ENCODE measurements at regions not wholly inside any gene's neighbourhood (a gene's known extent, or its start where the extent isn't known, plus 50 kb on each side); places are given as distances from the start of the nearest gene placed in this dataset.

- DNase-seq (ENCODE audit: low read depth in 2 of 2, low spot score in 1 of 2), result no peak
These were observed 295.1 kb downstream of the SHOX2 start for GRCh38 chr3:157810924-157811718.

- DNase-seq (ENCODE audit: low read depth in 2 of 2, low spot score in 1 of 2), result no peak
These were observed 298.9 kb downstream of the SHOX2 start for GRCh38 chr3:157807280-157807679.

- no peak for DNase-seq (ENCODE audit: low read depth in 2 of 2, low spot score in 1 of 2)
These were observed 300.7 kb downstream of the SHOX2 start for GRCh38 chr3:157805538-157805937.

- no peak for DNase-seq (ENCODE audit: low read depth in 2 of 2, low spot score in 1 of 2)
These were observed 291.6 kb upstream of the VEPH1 start for GRCh38 chr3:157794771-157795170.

GRCh38 chr3:157793745-157794144 is 290.5 kb upstream of the VEPH1 start:
- no peak for DNase-seq (ENCODE audit: low read depth in 2 of 2, low spot score in 1 of 2)

- DNase-seq (ENCODE audit: low read depth in 2 of 2, low spot score in 1 of 2), result no peak
These were observed 285.9 kb upstream of the VEPH1 start for GRCh38 chr3:157789162-157789561.

- DNase-seq (ENCODE audit: low read depth in 2 of 2, low spot score in 1 of 2), result no peak
These were observed 283.4 kb upstream of the VEPH1 start for GRCh38 chr3:157786618-157787017.

GRCh38 chr3:157786211-157786610 is 283.0 kb upstream of the VEPH1 start:
- no peak for DNase-seq (ENCODE audit: low read depth in 2 of 2, low spot score in 1 of 2)

GRCh38 chr3:157785102-157785826 is 282.0 kb upstream of the VEPH1 start:
- DNase-seq (ENCODE audit: low read depth in 2 of 2, low spot score in 1 of 2), result no peak

GRCh38 chr3:157782236-157782635 is 279.0 kb upstream of the VEPH1 start:
- DNase-seq (ENCODE audit: low read depth in 2 of 2, low spot score in 1 of 2), result no peak

GRCh38 chr3:157776861-157777260 is 273.6 kb upstream of the VEPH1 start:
- DNase-seq (ENCODE audit: low read depth in 2 of 2, low spot score in 1 of 2), result no peak

- DNase-seq (ENCODE audit: low read depth in 2 of 2, low spot score in 1 of 2), result no peak
These were observed 272.2 kb upstream of the VEPH1 start for GRCh38 chr3:157775446-157775845.

GRCh38 chr3:157769378-157769777 is 266.2 kb upstream of the VEPH1 start:
- DNase-seq (ENCODE audit: low read depth in 2 of 2, low spot score in 1 of 2), result no peak

GRCh38 chr3:157767607-157768006 is 264.4 kb upstream of the VEPH1 start:
- no peak for DNase-seq (ENCODE audit: low read depth in 2 of 2, low spot score in 1 of 2)

- DNase-seq (ENCODE audit: low read depth in 2 of 2, low spot score in 1 of 2), result no peak
These were observed 260.4 kb upstream of the VEPH1 start for GRCh38 chr3:157763644-157764043.

- DNase-seq (ENCODE audit: low read depth in 2 of 2, low spot score in 1 of 2), result no peak
These were observed 256.1 kb upstream of the VEPH1 start for GRCh38 chr3:157759311-157759710.

GRCh38 chr3:157755233-157755632 is 252.0 kb upstream of the VEPH1 start:
- DNase-seq (ENCODE audit: low read depth in 2 of 2, low spot score in 1 of 2), result no peak

GRCh38 chr3:157754451-157754850 is 251.2 kb upstream of the VEPH1 start:
- no peak for DNase-seq (ENCODE audit: low read depth in 2 of 2, low spot score in 1 of 2)

- DNase-seq (ENCODE audit: low read depth in 2 of 2, low spot score in 1 of 2), result no peak
These were observed 250.5 kb upstream of the VEPH1 start for GRCh38 chr3:157753787-157754136.

- no peak for DNase-seq (ENCODE audit: low read depth in 2 of 2, low spot score in 1 of 2)
These were observed 250.0 kb upstream of the VEPH1 start for GRCh38 chr3:157752956-157753786.

GRCh38 chr3:157752554-157752953 is 249.3 kb upstream of the VEPH1 start:
- no peak for DNase-seq (ENCODE audit: low read depth in 2 of 2, low spot score in 1 of 2)

GRCh38 chr3:157751386-157751785 is 248.2 kb upstream of the VEPH1 start:
- no peak for DNase-seq (ENCODE audit: low read depth in 2 of 2, low spot score in 1 of 2)

Data from stimulated activated CD8-positive, alpha-beta memory T cell treated with anti-CD3 and anti-CD28 coated beads, Interleukin-4, amount 100 ng/mL, for 4 hours (primary cell).